Transverse colon (tissue), 4 donors: ENCODE measurements at regions not wholly inside any gene's neighbourhood (a gene's known extent, or its start where the extent isn't known, plus 50 kb on each side); places are given as distances from the start of the nearest gene placed in this dataset.

Experiments used
- POLR2A ChIP-seq: fragments of 450-650 bp; IDR thresholded peaks from one replicate; pipeline ENCODE4 v1.6.1; 2016; ENCODE audit warnings: antibody characterized with exemption, mild to moderate bottlenecking, moderate library complexity
- POLR2AphosphoS5 ChIP-seq, 3 donors: sonication (generic); formaldehyde crosslinking; IDR thresholded peaks; one replicate each; pipeline ENCODE4 v1.6.1; 2016; ENCODE audit warnings: antibody characterized with exemption in 3 of 3
- TF ChIP-seq, protein P1 (sequence below), 5 experiments: fragments of 200-600 bp in 3 of 5; fragments of 450-650 bp in 2 of 5; sonication (generic) in 3 of 5; IDR thresholded peaks; 1 replicate in 2 of 5; 2 replicates in 3 of 5; pipeline ENCODE4 v1.5.1; 2016 to 2017; ENCODE audit warnings: antibody characterized with exemption in 5 of 5, inconsistent platforms in 3 of 5, mild to moderate bottlenecking in 2 of 5, moderate library complexity in 1 of 5

GRCh38 chr17:79549141-79549915 is 61.5 kb downstream of the RBFOX3 start:
- TF ChIP-seq, protein P1, sequence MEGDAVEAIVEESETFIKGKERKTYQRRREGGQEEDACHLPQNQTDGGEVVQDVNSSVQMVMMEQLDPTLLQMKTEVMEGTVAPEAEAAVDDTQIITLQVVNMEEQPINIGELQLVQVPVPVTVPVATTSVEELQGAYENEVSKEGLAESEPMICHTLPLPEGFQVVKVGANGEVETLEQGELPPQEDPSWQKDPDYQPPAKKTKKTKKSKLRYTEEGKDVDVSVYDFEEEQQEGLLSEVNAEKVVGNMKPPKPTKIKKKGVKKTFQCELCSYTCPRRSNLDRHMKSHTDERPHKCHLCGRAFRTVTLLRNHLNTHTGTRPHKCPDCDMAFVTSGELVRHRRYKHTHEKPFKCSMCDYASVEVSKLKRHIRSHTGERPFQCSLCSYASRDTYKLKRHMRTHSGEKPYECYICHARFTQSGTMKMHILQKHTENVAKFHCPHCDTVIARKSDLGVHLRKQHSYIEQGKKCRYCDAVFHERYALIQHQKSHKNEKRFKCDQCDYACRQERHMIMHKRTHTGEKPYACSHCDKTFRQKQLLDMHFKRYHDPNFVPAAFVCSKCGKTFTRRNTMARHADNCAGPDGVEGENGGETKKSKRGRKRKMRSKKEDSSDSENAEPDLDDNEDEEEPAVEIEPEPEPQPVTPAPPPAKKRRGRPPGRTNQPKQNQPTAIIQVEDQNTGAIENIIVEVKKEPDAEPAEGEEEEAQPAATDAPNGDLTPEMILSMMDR (IDR thresholded peaks at IDR 0.05) = no peak
- TF ChIP-seq POLR2A (no peak), POLR2AphosphoS5 (IDR thresholded peaks at IDR 0.05) (no peak)
